T-helper 17 cell (primary cell): ENCODE measurements at regions not wholly inside any gene's neighbourhood (a gene's known extent, or its start where the extent isn't known, plus 50 kb on each side); places are given as distances from the start of the nearest gene placed in this dataset.
"Not testable (repeated sequence)": the region's sequence is repeated elsewhere in the genome, so short reads cannot be mapped to it uniquely, and the experiment has no call there.

Source experiments
- ATAC-seq: fragments of 150-1000 bp; cut with Tn5 transposase; 2 replicates; pipeline ENCODE4 v1.10.0; 2021; ENCODE audit warnings: mild to moderate bottlenecking, moderate library complexity
- DNase-seq, 3 donors: peaks; one replicate each; pipeline versions ENCODE4 v3.0.0 to v3.0.0-alpha.2; 2020 to 2021
- H3K9me3 ChIP-seq: one replicate; pipeline ENCODE4 v1.7.0; 2013; ENCODE audit warnings: low read length, mild to moderate bottlenecking; ENCODE audit not compliant: control insufficient read depth, poor library complexity, severe bottlenecking
- H3K27ac Mint-ChIP-seq: one replicate; pipeline ENCODE4 v1.8.0; 2022; ENCODE audit warnings: mild to moderate bottlenecking, moderate library complexity, mixed read lengths
- H3K27me3 Mint-ChIP-seq: one replicate; pipeline ENCODE4 v1.8.0; 2022; ENCODE audit warnings: mixed read lengths
- H3K36me3 Mint-ChIP-seq: one replicate; pipeline ENCODE4 v1.8.0; 2022; ENCODE audit warnings: low read depth, mixed read lengths
- H3K4me1 Mint-ChIP-seq: one replicate; pipeline ENCODE4 v1.8.0; 2022; ENCODE audit warnings: mild to moderate bottlenecking, mixed read lengths
- H3K4me3 Mint-ChIP-seq: one replicate; pipeline ENCODE4 v1.8.0; 2022; ENCODE audit warnings: mild to moderate bottlenecking, moderate library complexity, mixed read lengths

GRCh38 chr3:11910216-11910930 is 63.7 kb upstream of the TAMM41 start:
- not testable (repeated sequence) for H3K27me3 Mint-ChIP-seq, H3K9me3 ChIP-seq, ATAC-seq, DNase-seq, H3K36me3 Mint-ChIP-seq, H3K4me3 Mint-ChIP-seq
- peaks cover 35% of the 10 kb centered on the region for H3K4me1 Mint-ChIP-seq
- peak overlapping the region; percentile 92 for H3K27ac Mint-ChIP-seq

- Mint-ChIP-seq H3K4me1 (peaks cover 38% of the 10 kb centered on the region), H3K36me3 (no peaks in the 10 kb centered on the region), H3K27ac (no peak overlapping the region), H3K4me3 (no peak overlapping the region), H3K27me3 (no peaks in the 10 kb centered on the region)
- H3K9me3 ChIP-seq, result no peaks in the 10 kb centered on the region
- ATAC-seq, result peak; percentile 38
- no peak for DNase-seq
These were observed 64.4 kb upstream of the TAMM41 start for GRCh38 chr3:11910971-11911531.

GRCh38 chr3:11911887-11912286 is 65.2 kb upstream of the TAMM41 start:
- H3K27me3 Mint-ChIP-seq, H3K36me3 Mint-ChIP-seq, H3K9me3 ChIP-seq, ATAC-seq, H3K27ac Mint-ChIP-seq, DNase-seq, H3K4me3 Mint-ChIP-seq: not testable (repeated sequence)
- H3K4me1 Mint-ChIP-seq, result peaks cover 41% of the 10 kb centered on the region

- H3K4me1 Mint-ChIP-seq, result peaks cover 32% of the 10 kb centered on the region
- peak overlapping the region; percentile 75 for H3K27ac Mint-ChIP-seq
- ATAC-seq, result no peak
These were observed 66.6 kb upstream of the TAMM41 start for GRCh38 chr3:11913316-11913715.

GRCh38 chr3:11914041-11914440 is 67.4 kb upstream of the TAMM41 start:
- no peaks in the 10 kb centered on the region for H3K27me3 Mint-ChIP-seq
- H3K4me3 Mint-ChIP-seq, result peak overlapping the region; percentile 69
- ATAC-seq (no peak), DNase-seq (no peak)
- peak overlapping the region; percentile 75 for H3K27ac Mint-ChIP-seq
- H3K36me3 Mint-ChIP-seq, result no peaks in the 10 kb centered on the region
- no peaks in the 10 kb centered on the region for H3K9me3 ChIP-seq
- peaks cover 26% of the 10 kb centered on the region for H3K4me1 Mint-ChIP-seq

More at GRCh38 chr3:11913316-11913715, 66.6 kb upstream of the TAMM41 start:
- Mint-ChIP-seq H3K36me3 (no peaks in the 10 kb centered on the region), H3K27me3 (no peaks in the 10 kb centered on the region), H3K4me3 (peak overlapping the region; percentile 69)
- no peak for DNase-seq
- H3K9me3 ChIP-seq, result no peaks in the 10 kb centered on the region

GRCh38 chr3:11914651-11915050 is 68.0 kb upstream of the TAMM41 start:
- Mint-ChIP-seq H3K36me3 (no peaks in the 10 kb centered on the region), H3K27me3 (no peaks in the 10 kb centered on the region), H3K27ac (peak overlapping the region; percentile 75), H3K4me1 (peaks cover 24% of the 10 kb centered on the region), H3K4me3 (peak overlapping the region; percentile 69)
- no peaks in the 10 kb centered on the region for H3K9me3 ChIP-seq
- DNase-seq (no peak), ATAC-seq (no peak)

GRCh38 chr3:11915621-11916424 is 69.1 kb upstream of the TAMM41 start:
- no peaks in the 10 kb centered on the region for H3K9me3 ChIP-seq
- no peak for ATAC-seq
- Mint-ChIP-seq H3K27ac (no peak overlapping the region), H3K4me3 (no peak overlapping the region), H3K27me3 (no peaks in the 10 kb centered on the region), H3K4me1 (peaks cover 27% of the 10 kb centered on the region), H3K36me3 (no peaks in the 10 kb centered on the region)
- DNase-seq, result no peak

- peaks cover 29% of the 10 kb centered on the region for H3K4me1 Mint-ChIP-seq
- not testable (repeated sequence) for ATAC-seq, H3K27me3 Mint-ChIP-seq, H3K27ac Mint-ChIP-seq, H3K4me3 Mint-ChIP-seq, DNase-seq, H3K9me3 ChIP-seq, H3K36me3 Mint-ChIP-seq
These were observed 69.7 kb upstream of the TAMM41 start for GRCh38 chr3:11916425-11916762.

- H3K27me3 Mint-ChIP-seq, result no peaks in the 10 kb centered on the region
- no peak overlapping the region for H3K4me3 Mint-ChIP-seq
- H3K4me1 Mint-ChIP-seq, result peaks cover 29% of the 10 kb centered on the region
- H3K27ac Mint-ChIP-seq, result no peak overlapping the region
- no peaks in the 10 kb centered on the region for H3K9me3 ChIP-seq
- H3K36me3 Mint-ChIP-seq, result no peaks in the 10 kb centered on the region
- DNase-seq (no peak), ATAC-seq (no peak)
These were observed 70.4 kb upstream of the TAMM41 start for GRCh38 chr3:11917051-11917450.

GRCh38 chr3:11919390-11919789 is 72.7 kb upstream of the TAMM41 start:
- no peak overlapping the region for H3K27ac Mint-ChIP-seq
- peaks cover 20% of the 10 kb centered on the region for H3K4me1 Mint-ChIP-seq
- ATAC-seq (no peak), DNase-seq (no peak)
- no peaks in the 10 kb centered on the region for H3K9me3 ChIP-seq
- H3K36me3 Mint-ChIP-seq, result no peaks in the 10 kb centered on the region
- H3K4me3 Mint-ChIP-seq, result no peak overlapping the region
- no peaks in the 10 kb centered on the region for H3K27me3 Mint-ChIP-seq

- no peaks in the 10 kb centered on the region for H3K9me3 ChIP-seq
- Mint-ChIP-seq H3K4me3 (no peak overlapping the region), H3K27ac (no peak overlapping the region), H3K27me3 (no peaks in the 10 kb centered on the region), H3K4me1 (peaks cover 12% of the 10 kb centered on the region), H3K36me3 (no peaks in the 10 kb centered on the region)
- no peak for DNase-seq
- ATAC-seq, result no peak
These were observed 77.8 kb upstream of the TAMM41 start for GRCh38 chr3:11924518-11924917.

- Mint-ChIP-seq H3K27ac (no peak overlapping the region), H3K4me1 (peaks cover 5% of the 10 kb centered on the region), H3K36me3 (no peaks in the 10 kb centered on the region), H3K27me3 (no peaks in the 10 kb centered on the region), H3K4me3 (no peak overlapping the region)
- no peak for ATAC-seq
- no peaks in the 10 kb centered on the region for H3K9me3 ChIP-seq
- DNase-seq, result no peak
These were observed 75.8 kb upstream of the SYN2 start for GRCh38 chr3:11928381-11928780.

- peak overlapping the region; percentile 16 for H3K27ac Mint-ChIP-seq
- no peak overlapping the region for H3K4me3 Mint-ChIP-seq
- DNase-seq (no peak), ATAC-seq (no peak)
- no peaks in the 10 kb centered on the region for H3K36me3 Mint-ChIP-seq
- no peaks in the 10 kb centered on the region for H3K27me3 Mint-ChIP-seq
- H3K9me3 ChIP-seq, result no peaks in the 10 kb centered on the region
- peaks cover 5% of the 10 kb centered on the region for H3K4me1 Mint-ChIP-seq
These were observed 74.7 kb upstream of the SYN2 start for GRCh38 chr3:11929531-11929930.
